Gastrocnemius medialis (tissue), 4 donors: ENCODE measurements at regions not wholly inside any gene's neighbourhood (a gene's known extent, or its start where the extent isn't known, plus 50 kb on each side); places are given as distances from the start of the nearest gene placed in this dataset.

Source experiments
- CTCF ChIP-seq, 5 experiments: fragments of 450-650 bp in 3 of 5; fragments of 200-600 bp in 2 of 5; sonication (generic) in 2 of 5; IDR thresholded peaks in 4 of 5; conservative IDR thresholded peaks in 1 of 5; 1 replicate in 4 of 5; 2 replicates in 1 of 5; pipeline ENCODE4 v1.5.1; 2016 to 2019; ENCODE audit warnings: antibody characterized with exemption in 5 of 5, mild to moderate bottlenecking in 3 of 5, moderate library complexity in 3 of 5
- POLR2A ChIP-seq, 2 donors: fragments of 450-650 bp; IDR thresholded peaks; one replicate each; pipeline ENCODE4 v1.6.1; 2017; ENCODE audit warnings: antibody characterized with exemption in 2 of 2, mild to moderate bottlenecking in 2 of 2, moderate library complexity in 2 of 2

GRCh38 chr5:35420200-35420599 is 189.9 kb upstream of the PRLR start:
- TF ChIP-seq CTCF (IDR thresholded peaks at IDR 0.05 in 4 of 5, conservative IDR thresholded peaks at IDR 0.05 in 1 of 5) (no peak), POLR2A (IDR thresholded peaks at IDR 0.05) (no peak)
